M059J (cell line): ENCODE measurements at regions not wholly inside any gene's neighbourhood (a gene's known extent, or its start where the extent isn't known, plus 50 kb on each side); places are given as distances from the start of the nearest gene placed in this dataset.

Experiments used
- DNase-seq: peaks from one replicate; pipeline ENCODE4 v3.0.0-alpha.2; 2012; ENCODE audit warnings: low read depth

DNA sequence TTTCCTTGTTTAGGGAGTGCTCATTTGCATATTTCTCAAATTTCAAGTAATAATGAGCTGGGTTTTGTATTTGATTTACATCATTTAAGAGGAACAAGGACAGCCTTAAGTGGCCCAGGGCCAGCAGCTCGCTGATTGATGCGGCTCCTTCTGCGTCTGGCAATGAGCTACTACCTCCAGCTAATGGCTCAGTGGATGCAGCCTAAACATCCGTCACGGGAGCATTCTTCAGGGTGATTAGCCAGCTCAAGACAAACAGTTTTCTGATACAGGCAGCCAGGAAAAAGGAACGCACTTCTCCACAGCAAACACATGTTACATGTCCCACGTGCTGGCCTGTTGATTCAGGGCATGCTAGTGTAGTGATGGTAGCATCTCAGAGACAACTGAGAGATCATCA, 169.3 kb upstream of the TCERG1L start:
- DNase-seq, result no peak

GRCh38 chr10:131485732-131486131, 174.2 kb upstream of the TCERG1L start:
- no peak for DNase-seq

DNA sequence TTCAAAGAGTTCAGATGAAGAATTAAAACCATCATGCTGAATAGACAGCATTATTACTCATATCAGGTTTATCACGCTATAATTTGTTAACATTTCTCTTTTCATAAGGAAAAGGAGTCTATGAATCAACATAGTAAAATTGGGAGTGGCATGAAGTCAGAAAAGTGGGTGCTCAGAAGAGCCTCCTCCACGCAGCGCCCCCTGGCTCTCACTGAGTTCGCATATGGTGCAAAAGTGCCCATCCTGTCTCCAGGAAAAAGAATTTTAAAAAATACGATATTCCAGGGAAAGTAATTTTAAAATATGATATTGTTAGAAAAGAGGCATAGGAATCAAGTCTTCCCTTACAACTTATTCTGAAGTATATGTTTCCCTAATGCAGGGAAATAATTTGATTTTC, 176.3 kb upstream of the TCERG1L start:
- DNase-seq, result no peak

DNA sequence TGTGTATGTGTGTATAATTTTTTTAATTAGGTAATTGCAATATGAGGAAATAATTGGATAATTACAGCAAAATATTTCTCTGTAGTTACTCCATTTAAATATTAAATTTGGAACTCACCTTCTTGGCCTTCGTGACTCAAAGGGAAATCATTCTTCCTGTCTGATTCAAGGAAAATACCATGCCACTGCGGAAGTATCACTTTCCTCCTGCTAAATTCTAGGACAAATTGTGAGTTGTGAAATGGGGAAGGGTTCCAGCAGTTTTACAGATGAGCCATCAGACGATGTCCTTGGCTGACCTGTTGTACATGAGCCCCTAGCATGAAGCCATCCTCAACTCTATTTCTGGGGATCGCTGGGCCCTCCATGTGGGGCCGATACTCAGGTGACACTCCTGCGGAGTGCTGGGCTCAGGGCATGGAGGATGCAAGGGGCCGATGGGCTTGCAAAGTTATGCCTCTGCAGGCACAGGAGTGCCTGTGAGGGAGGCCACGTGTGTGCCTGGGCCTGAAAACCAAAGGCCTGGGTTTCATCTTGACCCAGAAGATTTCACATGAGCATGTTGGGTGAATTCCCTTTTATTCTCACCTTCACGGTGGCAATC, 179.6 kb upstream of the TCERG1L start:
- DNase-seq, result no peak

DNA sequence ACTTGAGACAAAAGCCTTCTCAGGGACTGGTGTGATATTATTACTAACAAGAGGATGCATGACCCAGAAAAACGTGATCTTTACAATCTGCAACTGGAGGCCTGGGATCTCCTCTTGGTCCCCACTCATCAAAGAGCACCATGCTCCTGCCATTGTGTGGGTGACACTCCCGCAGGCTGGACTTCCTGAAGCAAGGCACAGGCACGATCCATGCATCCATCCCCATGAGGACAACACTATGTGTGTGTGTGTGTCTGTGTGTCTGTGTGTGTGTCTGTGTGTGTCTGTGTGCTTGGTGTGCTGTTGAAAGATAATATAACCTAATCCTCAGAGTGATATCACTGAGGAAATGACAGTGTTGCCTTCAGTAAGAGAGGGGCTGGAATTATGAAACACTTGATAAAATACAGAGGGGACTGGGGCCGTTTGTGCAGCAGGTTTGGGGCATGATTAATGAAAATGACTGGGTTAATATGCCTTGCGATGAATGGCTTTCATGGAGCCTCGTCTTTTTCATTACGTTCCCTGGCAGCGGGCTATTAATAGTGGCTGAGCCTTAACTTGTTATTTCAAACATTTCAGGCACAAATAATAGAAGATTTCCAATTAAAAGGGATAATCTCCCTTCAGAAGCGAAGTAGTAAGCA, 180.8 kb upstream of the TCERG1L start:
- DNase-seq, result no peak

DNA sequence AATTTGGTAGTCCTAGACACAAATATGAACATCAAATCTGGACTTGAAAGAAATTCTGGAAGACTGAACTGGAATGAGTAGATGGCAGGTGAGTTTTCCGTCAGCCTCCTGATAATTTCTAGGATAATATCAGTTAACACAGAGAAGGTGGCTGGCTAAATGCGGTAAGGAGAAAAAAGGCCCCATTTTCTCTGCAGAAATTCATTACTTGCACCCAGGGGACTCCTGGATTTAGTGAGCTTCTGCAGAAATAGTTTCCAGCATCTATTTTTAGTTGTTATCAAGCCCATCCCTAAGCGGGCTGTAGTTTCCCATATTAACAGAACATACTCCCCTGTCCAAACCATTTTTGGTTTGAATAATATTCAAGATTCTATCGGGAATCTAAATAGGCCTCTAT, 181.9 kb upstream of the TCERG1L start:
- DNase-seq, result no peak

GRCh38 chr10:131494451-131494850, 182.9 kb upstream of the TCERG1L start:
- DNase-seq, result no peak

GRCh38 chr10:131495224-131495623, 183.7 kb upstream of the TCERG1L start:
- DNase-seq, result no peak

- no peak for DNase-seq
Measured at GRCh38 chr10:131495892-131496291, 184.4 kb upstream of the TCERG1L start.

- DNase-seq, result no peak
Measured at GRCh38 chr10:131496351-131497052, 185.0 kb upstream of the TCERG1L start.

GRCh38 chr10:131499566-131499965, 188.0 kb upstream of the TCERG1L start:
- no peak for DNase-seq

GRCh38 chr10:131500181-131500580, 188.7 kb upstream of the TCERG1L start:
- no peak for DNase-seq

- DNase-seq, result no peak
Measured at GRCh38 chr10:131500892-131501291, 189.4 kb upstream of the TCERG1L start.

DNA sequence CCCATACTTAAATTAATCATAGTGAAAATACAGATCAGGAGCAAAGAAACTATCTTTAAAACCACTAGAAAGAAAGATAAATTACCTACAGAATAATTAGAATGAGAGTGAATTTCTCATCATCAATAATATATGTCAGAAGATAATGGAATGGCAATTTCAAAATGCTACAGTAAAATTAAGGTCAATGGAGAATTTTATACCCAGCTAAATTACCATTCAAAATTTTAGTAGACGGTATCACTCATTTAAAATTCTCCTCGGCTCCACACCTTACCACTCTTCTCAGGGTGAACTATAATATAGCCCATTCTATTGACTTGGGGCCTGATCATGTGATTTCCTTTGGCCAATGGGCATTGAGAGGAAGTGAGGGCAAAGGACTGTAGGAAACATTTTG, 192.5 kb upstream of the TCERG1L start:
- no peak for DNase-seq

DNA sequence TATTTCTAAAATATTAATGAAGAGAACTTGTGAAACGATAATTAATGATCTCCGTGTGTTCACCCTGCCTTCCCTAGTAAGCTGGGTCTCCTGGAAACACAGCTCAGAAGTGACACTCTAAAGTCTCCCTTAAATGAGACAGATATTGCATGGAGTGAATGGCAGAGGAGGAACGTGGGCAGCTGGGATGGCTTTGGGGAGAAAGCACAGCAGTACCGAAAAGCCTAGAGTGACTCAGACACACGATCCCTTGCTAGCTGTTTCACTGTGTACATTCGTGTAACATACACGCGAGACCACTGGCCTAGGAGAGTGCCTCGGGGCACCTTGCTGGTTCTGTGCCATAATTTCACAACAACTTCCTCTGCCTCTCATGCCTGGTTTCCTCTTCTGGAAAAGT, 199.9 kb upstream of the TCERG1L start:
- no peak for DNase-seq

DNA sequence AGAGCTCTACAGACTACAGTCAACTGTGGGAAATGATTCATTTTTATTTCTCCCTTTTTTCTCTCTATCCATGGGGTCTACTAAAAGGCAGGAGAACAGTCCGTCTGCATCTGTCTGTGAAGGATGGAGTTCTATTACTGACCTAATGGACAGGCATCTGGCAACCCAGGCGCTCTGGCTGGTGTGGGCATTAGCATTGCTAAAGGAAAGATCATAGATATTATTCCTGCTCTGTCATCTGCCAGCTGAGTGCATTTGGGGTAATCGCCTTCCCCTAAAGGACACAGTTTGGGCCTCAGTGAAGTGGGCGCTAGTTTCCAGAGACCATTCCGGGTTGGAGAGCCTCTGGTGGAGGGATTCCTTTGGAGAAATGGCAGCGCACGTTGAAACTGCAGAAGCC, 201.3 kb upstream of the TCERG1L start:
- DNase-seq, result no peak

GRCh38 chr10:131513445-131513844, 201.9 kb upstream of the TCERG1L start:
- peak; percentile 33 for DNase-seq

GRCh38 chr10:131513901-131514300, 202.4 kb upstream of the TCERG1L start:
- DNase-seq, result no peak

DNA sequence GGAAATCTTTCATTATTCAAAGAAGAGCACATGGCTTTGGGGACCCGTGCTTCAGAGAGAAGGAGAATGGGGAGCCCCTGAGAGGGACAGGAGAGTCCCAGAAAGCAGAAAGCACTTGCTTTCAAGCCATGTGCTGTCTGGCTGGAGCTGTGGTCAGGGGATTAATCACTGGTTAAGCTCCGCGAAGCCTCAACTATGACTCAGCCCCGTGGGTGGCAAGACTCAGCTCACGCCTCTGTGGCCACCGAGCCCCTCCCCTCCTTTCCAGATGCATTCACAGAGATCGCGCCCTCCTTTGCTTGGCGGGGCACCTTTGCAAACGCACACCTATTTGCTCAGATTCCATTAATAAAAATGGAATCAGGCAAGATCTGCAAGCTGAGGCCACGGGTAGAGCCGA, 202.9 kb upstream of the TCERG1L start:
- peak; percentile 70 for DNase-seq

- no peak for DNase-seq
Measured at GRCh38 chr10:131516285-131516684, 204.8 kb upstream of the TCERG1L start.

DNA sequence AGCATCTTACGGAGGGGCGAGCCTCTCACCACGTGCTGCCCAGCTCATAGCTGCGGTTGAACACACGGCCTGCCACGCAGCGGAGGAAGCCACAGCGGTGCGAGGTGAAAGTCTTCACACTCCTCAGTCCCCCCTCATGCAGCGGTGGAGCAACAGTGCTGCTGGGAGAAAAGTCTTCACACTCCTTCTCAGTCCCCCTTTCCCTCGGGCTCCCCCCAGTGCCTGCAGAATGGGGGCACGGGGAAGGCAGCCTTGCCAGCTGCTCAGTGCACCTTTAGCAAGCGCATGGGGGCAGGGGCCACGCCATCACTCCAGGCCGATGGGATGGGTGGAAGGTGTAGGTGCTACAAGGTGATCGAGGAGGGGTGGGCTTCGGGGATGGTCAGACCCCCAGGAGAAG, 206.3 kb upstream of the TCERG1L start:
- no peak for DNase-seq

DNA sequence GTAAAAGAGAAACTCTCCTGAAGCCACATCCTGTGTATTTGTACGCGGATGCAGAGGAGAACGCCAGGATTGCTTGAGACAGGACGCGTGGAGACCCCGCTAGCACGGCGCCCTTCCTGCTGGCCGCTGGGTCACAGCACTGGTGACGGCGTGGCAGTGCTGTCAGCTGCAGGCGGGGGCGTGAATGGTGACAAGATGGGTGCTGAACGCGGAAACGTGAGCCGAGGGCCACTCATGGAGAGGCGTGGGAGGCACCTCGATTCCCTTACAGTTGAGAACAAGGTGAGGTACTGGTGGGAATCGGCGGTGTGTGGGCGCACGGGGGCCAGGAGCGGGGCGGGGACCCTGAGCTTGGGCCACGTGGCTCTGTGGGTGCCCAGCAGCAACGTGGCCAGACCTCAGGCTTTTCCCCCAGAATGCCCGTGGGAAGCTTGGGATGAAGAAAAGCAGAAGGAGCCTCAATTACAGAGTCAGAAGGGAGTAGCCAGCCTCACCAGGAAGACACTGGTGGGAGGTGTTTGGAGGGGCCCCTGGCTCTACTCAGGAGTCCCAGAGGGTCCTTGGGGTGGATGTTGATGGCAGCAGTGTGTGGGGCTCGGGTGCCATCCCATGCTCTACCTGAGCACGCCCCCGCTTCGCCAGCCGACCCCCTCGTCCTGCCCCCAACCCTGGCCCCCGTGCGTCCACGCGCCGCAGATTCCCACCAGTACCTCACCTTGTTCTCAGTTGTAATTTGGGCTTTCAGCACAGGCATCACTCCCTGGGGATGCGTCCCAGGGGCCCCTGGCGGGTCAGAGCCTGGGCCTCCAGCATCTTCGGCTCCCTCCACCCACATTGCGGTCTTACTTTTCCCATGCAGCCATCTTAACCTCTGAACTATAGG, 208.4 kb upstream of the TCERG1L start:
- no peak for DNase-seq
